ENCODE measurements at regions not wholly inside any gene's neighbourhood (a gene's known extent, or its start where the extent isn't known, plus 50 kb on each side); places are given as distances from the start of the nearest gene placed in this dataset.

DNA sequence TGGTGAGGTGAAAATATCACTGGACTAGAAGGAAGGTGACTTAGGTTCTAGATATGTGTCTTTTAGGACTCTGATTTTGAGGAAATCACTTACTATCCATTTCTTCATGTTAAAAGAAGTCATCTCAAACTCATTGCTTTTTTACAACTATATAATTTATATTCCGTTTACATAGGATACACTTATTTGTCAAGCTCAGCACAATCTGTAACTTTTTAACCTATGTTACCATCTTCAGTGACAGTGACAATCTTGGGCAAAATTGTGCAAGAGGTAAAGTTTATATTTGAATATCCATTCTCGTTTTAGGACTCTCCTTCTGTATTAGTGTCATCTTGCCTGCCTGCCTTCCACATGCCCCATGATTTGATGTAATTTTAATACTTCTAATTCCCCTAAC lies 74.0 kb upstream of the FAM83B start:
- Histone ChIP-seq H3K27ac (no peak overlapping the region), H3K4me3 (no peak overlapping the region)

- Histone ChIP-seq H3K4me3 (no peak overlapping the region), H3K27ac (no peak overlapping the region)
Measured at GRCh38 chr6:54775576-54775975, 71.0 kb upstream of the FAM83B start.

GRCh38 chr6:54776891-54777290 lies 69.7 kb upstream of the FAM83B start:
- no peak overlapping the region for H3K27ac ChIP-seq
- no peak overlapping the region for H3K4me3 ChIP-seq

DNA sequence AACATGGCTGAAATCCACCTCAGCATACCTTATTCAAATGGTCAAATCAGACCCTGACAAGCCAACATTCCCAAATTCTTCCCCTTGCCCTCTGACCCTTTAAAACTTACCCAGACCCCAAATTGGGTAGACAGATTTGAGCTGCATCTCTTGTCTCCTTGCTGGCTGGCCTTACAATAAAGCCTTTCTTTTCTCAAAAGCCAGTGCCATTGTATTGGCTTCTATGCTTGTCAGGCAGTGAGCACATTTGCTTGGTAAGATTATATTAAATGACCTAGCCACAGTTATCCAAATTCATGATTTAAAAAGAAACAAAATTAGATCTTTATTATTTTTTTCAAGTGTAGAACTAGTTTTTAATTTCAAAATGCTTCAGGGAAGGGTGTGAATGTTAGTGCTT lies 67.8 kb upstream of the FAM83B start:
- no peak overlapping the region for H3K4me3 ChIP-seq
- no peak overlapping the region for H3K27ac ChIP-seq

GRCh38 chr6:54784011-54784410 lies 62.6 kb upstream of the FAM83B start:
- H3K4me3 ChIP-seq = no peak overlapping the region
- H3K27ac ChIP-seq = no peak overlapping the region

- Histone ChIP-seq H3K27ac (no peak overlapping the region), H3K4me3 (no peak overlapping the region)
Measured at GRCh38 chr6:54786154-54786553, 60.4 kb upstream of the FAM83B start.

DNA sequence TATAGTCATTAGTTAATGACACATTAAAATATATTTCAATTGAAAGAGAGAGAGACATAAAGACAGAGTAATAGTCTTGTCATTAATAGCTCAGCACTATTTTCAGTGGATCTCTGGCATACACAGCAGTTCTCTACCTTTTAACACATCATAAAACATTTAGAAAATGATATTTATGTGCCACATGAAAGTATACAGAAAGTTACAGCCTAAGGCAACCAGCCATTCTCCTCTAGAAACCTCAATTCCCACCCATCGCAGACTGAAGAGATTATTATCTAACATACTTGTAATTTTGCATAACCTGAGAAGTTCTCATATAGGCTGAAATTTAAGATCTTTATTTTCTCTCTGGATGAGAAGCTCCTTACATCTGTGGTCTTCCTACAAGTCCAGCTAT lies 58.7 kb upstream of the FAM83B start:
- H3K27ac ChIP-seq = no peak overlapping the region

More for the DNA sequence above, 58.7 kb upstream of the FAM83B start:
- H3K4me3 ChIP-seq = no peak overlapping the region
